HL-60 (cell line): ENCODE measurements at regions not wholly inside any gene's neighbourhood (a gene's known extent, or its start where the extent isn't known, plus 50 kb on each side); places are given as distances from the start of the nearest gene placed in this dataset.

Source experiments
- DNase-seq, 2 experiments: peaks; one replicate each; pipeline ENCODE4 v3.0.0-alpha.2; 2010 to 2020; ENCODE audit warnings: low read depth in 1 of 2, low spot score in 1 of 2
- H3K27ac ChIP-seq: fragments of 250-450 bp; sonication (Bioruptor Pico); replicated peaks from 2 replicates; pipeline ENCODE4 v1.5.1; 2020; ENCODE audit warnings: mild to moderate bottlenecking, moderate library complexity
- H3K27me3 ChIP-seq: fragments of 250-450 bp; sonication (Bioruptor Pico); 2 replicates; pipeline ENCODE4 v1.5.1; 2021; ENCODE audit warnings: mild to moderate bottlenecking, moderate library complexity; ENCODE audit not compliant: insufficient read depth, poor library complexity, severe bottlenecking
- H3K4me3 ChIP-seq: replicated peaks from 2 replicates; pipeline ENCODE4 v1.5.1; 2011; ENCODE audit warnings: mild to moderate bottlenecking, control low read depth, low read length; ENCODE audit not compliant: insufficient read depth
- GABPA ChIP-seq: IDR thresholded peaks from 2 replicates; pipeline ENCODE4 v1.6.1; 2012; ENCODE audit warnings: low read depth
- POLR2AphosphoS5 ChIP-seq: IDR thresholded peaks from 2 replicates; pipeline ENCODE4 v1.6.1; 2012; ENCODE audit warnings: low read depth
- REST ChIP-seq: IDR thresholded peaks from 2 replicates; pipeline ENCODE4 v1.6.1; 2012; ENCODE audit warnings: low read depth; ENCODE audit not compliant: insufficient replicate concordance
- SPI1 ChIP-seq: IDR thresholded peaks from 2 replicates; pipeline ENCODE4 v1.6.1; 2012; ENCODE audit warnings: low read depth, mild to moderate bottlenecking, borderline replicate concordance
- TF ChIP-seq, protein P1 (sequence below): IDR thresholded peaks from one replicate; pipeline ENCODE4 v1.5.1; 2011; ENCODE audit warnings: low read length, control low read depth, inconsistent platforms; ENCODE audit not compliant: insufficient read depth

GRCh38 chr6:154561750-154562149 lies 51.3 kb upstream of the CNKSR3 start:
- H3K4me3 ChIP-seq = no peak overlapping the region
- no peak for DNase-seq
- no peaks in the 10 kb centered on the region for H3K27me3 ChIP-seq
- no peak for TF ChIP-seq REST
- no peak for TF ChIP-seq SPI1
- TF ChIP-seq POLR2AphosphoS5 = no peak
- TF ChIP-seq, protein P1, sequence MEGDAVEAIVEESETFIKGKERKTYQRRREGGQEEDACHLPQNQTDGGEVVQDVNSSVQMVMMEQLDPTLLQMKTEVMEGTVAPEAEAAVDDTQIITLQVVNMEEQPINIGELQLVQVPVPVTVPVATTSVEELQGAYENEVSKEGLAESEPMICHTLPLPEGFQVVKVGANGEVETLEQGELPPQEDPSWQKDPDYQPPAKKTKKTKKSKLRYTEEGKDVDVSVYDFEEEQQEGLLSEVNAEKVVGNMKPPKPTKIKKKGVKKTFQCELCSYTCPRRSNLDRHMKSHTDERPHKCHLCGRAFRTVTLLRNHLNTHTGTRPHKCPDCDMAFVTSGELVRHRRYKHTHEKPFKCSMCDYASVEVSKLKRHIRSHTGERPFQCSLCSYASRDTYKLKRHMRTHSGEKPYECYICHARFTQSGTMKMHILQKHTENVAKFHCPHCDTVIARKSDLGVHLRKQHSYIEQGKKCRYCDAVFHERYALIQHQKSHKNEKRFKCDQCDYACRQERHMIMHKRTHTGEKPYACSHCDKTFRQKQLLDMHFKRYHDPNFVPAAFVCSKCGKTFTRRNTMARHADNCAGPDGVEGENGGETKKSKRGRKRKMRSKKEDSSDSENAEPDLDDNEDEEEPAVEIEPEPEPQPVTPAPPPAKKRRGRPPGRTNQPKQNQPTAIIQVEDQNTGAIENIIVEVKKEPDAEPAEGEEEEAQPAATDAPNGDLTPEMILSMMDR = no peak
- TF ChIP-seq GABPA = no peak
- no peak overlapping the region for H3K27ac ChIP-seq

DNA sequence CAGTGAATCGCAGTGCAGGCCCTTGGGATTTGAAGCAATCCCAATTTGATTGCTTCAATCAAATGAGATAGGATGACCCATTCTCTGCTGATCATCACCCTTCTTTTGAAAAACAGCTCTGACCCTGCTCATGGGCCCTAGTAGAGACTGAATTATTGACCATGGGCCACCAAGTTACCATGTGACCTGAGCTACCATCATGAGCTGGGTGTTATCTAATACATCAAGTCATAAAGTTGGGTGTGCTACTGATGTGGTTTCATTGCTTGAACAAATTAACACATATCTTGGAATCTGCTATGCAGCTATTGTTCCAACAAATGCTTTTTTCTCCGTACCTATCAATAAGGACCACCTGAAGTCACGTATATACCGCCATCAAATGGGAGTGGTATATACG lies 54.8 kb upstream of the CNKSR3 start:
- TF ChIP-seq REST = no peak
- no peak for TF ChIP-seq POLR2AphosphoS5
- TF ChIP-seq, protein P1 = no peak
- no peak for TF ChIP-seq GABPA
- no peak for TF ChIP-seq SPI1
- Histone ChIP-seq H3K4me3 (no peak overlapping the region), H3K27me3 (no peaks in the 10 kb centered on the region), H3K27ac (no peak overlapping the region)
- no peak for DNase-seq

DNA sequence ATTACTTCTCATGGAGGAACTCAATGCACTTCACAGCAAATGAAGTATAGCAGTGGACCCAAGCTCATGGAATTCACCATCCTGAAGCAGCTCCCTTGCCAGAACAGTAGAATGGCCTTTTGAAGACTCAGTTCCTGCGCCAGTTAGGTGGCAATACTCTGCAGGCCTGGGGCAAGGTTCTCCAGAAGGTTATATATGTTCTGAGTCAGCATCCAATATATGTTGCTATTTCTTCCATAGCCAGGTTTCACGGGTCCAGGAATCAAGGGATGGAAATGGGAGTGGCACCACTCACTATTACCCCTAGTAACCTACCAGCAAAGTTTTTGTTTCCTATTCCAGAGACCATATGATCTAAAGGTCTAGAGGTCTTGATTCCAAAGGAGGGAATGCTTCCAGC lies 56.4 kb upstream of the CNKSR3 start:
- Histone ChIP-seq H3K27me3 (peaks cover 7% of the 10 kb centered on the region), H3K4me3 (no peak overlapping the region), H3K27ac (no peak overlapping the region)
- no peak for TF ChIP-seq GABPA
- TF ChIP-seq POLR2AphosphoS5 = no peak
- TF ChIP-seq, protein P1 = no peak
- TF ChIP-seq REST = no peak
- no peak for TF ChIP-seq SPI1
- no peak for DNase-seq
